NCI-H2081 treated with DMSO at 0.1 percent for 48 hours (cell line): ENCODE measurements at regions not wholly inside any gene's neighbourhood (a gene's known extent, or its start where the extent isn't known, plus 50 kb on each side); places are given as distances from the start of the nearest gene placed in this dataset.

Experiments
- DNase-seq: peaks from one replicate; lab custom pipeline; 2025; lab: John Stamatoyannopoulos, UW

GRCh38 chr7:116083796-116084195 is 53.2 kb upstream of the TFEC start:
- DNase-seq, result no peak

- DNase-seq, result no peak
These were observed 56.0 kb upstream of the TFEC start for GRCh38 chr7:116086547-116087045.

- no peak for DNase-seq
These were observed 56.7 kb upstream of the TFEC start for GRCh38 chr7:116087291-116087690.

- no peak for DNase-seq
These were observed 57.4 kb upstream of the TFEC start for GRCh38 chr7:116087984-116088383.

GRCh38 chr7:116089293-116089692 is 58.7 kb upstream of the TFEC start:
- DNase-seq, result no peak

GRCh38 chr7:116093516-116094301 is 63.1 kb upstream of the TFEC start:
- DNase-seq, result no peak

- no peak for DNase-seq
These were observed 64.8 kb upstream of the TFEC start for GRCh38 chr7:116095396-116095795.

- no peak for DNase-seq
These were observed 66.9 kb upstream of the TFEC start for GRCh38 chr7:116097365-116098009.

GRCh38 chr7:116098175-116098574 is 67.6 kb upstream of the TFEC start:
- no peak for DNase-seq

- DNase-seq, result no peak
These were observed 70.1 kb upstream of the TFEC start for GRCh38 chr7:116100626-116101025.

- DNase-seq, result no peak
These were observed 71.1 kb upstream of the TFEC start for GRCh38 chr7:116101704-116102103.

- no peak for DNase-seq
These were observed 80.9 kb upstream of the TFEC start for GRCh38 chr7:116111475-116111874.

GRCh38 chr7:116113310-116113709 is 82.7 kb upstream of the TFEC start:
- DNase-seq, result no peak

- DNase-seq, result no peak
These were observed 89.5 kb upstream of the TES start for GRCh38 chr7:116120839-116121238.

GRCh38 chr7:116122972-116123595 is 87.3 kb upstream of the TES start:
- peak; percentile 14 for DNase-seq

- no peak for DNase-seq
These were observed 82.2 kb upstream of the TES start for GRCh38 chr7:116128139-116128538.

GRCh38 chr7:116135306-116135705 is 75.0 kb upstream of the TES start:
- no peak for DNase-seq

- DNase-seq, result no peak
These were observed 72.0 kb upstream of the TES start for GRCh38 chr7:116138202-116138801.

GRCh38 chr7:116139007-116139406 is 71.3 kb upstream of the TES start:
- no peak for DNase-seq

GRCh38 chr7:116139807-116140206 is 70.5 kb upstream of the TES start:
- DNase-seq, result no peak

- no peak for DNase-seq
These were observed 68.0 kb upstream of the TES start for GRCh38 chr7:116142374-116142773.

GRCh38 chr7:116142850-116143249 is 67.5 kb upstream of the TES start:
- no peak for DNase-seq
